Fibroblast of skin of left biceps (primary cell): ENCODE measurements at regions not wholly inside any gene's neighbourhood (a gene's known extent, or its start where the extent isn't known, plus 50 kb on each side); places are given as distances from the start of the nearest gene placed in this dataset.
"Not testable (repeated sequence)": the region's sequence is repeated elsewhere in the genome, so short reads cannot be mapped to it uniquely, and the experiment has no call there.

ENCODE experiments used
- DNase-seq, 2 experiments: peaks; one replicate each; pipeline ENCODE4 v3.0.0-alpha.2; 2013; ENCODE audit warnings: low read depth in 2 of 2

GRCh38 chr14:87059060-87059839, 933.7 kb downstream of the GALC start:
- no peak for DNase-seq

GRCh38 chr14:87055007-87055406, 938.0 kb downstream of the GALC start:
- DNase-seq = no peak

DNA sequence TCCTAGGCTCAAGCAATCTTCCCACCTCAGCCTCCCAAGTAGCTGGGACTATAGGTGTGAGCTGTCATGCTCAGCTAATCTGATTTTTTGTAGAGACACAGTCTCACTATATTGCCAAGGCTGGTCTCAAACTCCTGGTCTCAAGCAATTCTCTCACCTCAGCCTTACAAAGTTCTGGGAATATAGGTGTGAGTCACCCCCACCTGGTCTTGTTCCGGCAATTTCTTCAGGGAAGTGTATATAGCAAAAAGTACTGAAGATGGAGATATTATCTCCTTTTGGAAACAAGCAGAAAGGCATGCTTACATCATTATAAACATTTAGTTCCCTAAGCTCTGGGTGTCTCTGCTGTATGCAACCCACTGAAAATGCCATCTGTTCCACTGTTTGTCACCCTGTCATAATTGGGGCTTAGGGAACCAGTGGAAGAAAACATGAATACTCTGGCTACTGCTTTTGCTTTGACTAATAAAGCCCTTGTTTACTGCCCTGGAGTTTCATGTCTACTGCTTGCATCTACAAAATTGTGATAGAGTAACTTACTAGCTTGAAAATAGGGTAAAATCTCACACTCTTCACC, 940.2 kb downstream of the GALC start:
- no peak for DNase-seq

DNA sequence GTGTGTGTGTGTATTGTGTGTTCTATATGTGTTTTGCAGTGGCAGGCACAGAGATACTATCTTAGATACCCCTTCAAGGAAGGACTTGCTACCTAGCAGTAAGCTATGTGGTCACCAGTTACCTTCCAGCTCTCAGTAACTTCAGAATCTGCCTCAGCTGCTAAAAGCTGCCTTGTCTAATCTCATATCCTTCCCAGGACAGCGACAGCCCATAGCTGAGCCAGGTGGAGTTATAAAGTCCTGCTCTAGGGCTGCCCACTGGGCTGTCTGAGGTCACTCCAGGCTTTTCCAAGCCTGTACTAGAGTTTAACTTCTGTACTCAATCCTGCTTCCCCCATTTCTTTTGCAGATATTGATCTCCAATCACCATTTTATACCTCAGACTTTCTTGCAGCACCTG, 942.6 kb downstream of the GALC start:
- DNase-seq = no peak

GRCh38 chr14:87049950-87050349, 943.0 kb downstream of the GALC start:
- DNase-seq = no peak

GRCh38 chr14:87046960-87047359, 946.0 kb downstream of the GALC start:
- no peak for DNase-seq

DNA sequence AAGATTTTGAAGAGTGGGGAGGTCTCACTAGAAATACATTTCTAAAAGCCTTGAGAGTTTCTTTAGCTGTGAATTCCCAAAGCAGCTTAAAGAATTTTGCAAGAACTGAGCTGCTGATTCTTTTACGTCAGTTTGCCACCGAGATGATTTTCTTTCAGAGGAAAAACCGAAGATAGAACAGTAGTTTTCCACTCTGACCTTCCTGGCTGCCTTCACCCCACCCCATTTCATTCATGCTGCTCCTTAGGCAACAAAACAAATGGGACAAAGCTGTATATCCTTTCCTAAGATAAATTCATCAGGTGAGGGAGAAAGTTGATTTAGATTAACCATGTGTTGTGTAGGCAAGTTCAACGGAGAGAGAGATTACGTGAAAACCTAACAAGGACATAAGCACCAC, 947.0 kb downstream of the GALC start:
- DNase-seq = no peak

GRCh38 chr14:87045246-87045645, 947.7 kb downstream of the GALC start:
- DNase-seq = no peak

DNA sequence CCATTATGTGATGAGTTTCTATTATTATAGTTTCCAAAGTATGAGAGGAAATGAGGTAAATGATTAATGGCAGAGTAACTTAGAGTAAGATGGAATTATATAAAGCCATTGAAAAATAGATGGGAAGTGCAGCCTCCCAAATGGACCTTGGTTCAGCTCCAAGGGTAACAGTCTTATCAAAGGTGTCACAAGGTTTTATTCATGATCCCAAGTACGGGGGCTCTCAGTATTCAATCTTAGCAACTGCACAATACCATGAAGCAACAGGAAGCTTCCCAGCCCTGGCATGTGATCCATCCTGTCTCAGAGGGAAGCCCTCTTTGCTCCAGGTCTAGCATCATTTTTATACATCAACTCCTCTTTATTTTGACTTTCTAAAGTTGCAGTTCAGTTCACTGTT, 948.2 kb downstream of the GALC start:
- no peak for DNase-seq

DNA sequence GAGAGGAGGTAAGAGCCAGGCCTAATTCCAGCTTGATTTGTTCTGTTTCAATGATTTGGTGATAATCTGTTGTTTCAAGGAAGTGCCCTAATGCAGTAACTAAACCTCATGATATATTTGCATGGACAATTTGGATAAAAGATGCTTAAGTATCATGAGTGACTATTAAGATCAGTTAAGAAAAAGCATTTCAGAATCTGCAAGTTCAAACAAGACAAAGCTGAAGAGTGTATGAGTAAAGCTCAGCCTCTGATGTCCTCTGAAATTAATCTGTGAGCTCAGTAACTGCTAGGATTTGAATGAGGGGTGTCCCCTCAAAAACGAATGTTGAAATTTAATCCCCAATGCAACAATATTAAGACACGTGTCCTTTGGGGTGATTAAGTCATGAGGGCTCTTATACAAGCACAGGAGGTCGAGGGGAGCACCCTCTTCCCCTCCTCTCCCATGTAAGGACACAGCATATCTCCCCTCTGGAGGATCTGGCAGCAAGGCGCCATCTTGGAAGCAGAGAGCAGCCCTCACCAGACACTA, 949.2 kb downstream of the GALC start:
- DNase-seq = no peak

GRCh38 chr14:87042354-87042753, 950.6 kb downstream of the GALC start:
- DNase-seq = no peak

- DNase-seq = no peak
Measured at GRCh38 chr14:87041290-87042020, 951.5 kb downstream of the GALC start.

GRCh38 chr14:87034680-87035079, 958.3 kb downstream of the GALC start:
- DNase-seq = no peak

DNA sequence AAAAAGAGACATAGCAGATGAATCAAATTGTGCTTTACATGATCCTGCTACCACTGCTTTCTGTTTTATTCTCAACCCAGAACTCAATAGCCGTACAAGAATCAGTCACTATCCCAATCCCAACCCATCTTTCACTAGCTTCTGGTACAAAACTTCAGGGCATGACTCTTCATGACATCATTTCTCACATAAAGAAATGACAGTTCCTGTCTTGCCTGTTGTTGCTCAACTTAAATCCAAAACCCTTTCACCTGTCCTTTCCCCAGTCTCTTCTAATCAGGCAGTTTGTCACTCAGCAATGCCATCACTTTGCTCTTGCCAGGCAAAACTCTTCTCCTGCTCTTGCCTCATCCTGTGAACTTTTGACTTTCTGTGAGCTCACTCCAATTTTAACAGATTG, 962.8 kb downstream of the GALC start:
- no peak for DNase-seq

GRCh38 chr14:87020106-87020505, 972.9 kb downstream of the GALC start:
- DNase-seq = not testable (repeated sequence)

DNA sequence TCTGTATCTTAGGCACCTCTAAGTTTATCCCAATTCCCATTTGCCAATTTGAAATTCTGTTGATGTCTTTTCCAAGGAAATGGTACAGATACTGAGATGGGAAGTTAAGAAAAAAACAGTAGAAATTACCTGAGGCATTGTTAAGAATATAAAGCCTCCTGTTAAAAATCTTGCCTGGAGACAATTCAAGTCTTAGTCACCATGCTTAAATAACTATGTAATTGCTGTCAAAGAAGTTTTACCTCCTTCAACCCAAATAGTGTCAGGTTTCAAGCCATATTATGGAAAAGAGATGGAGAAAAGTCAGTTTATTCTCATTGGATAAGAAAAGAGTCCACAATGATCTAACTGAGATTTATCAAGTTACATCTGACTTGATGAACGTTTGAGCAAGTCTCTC, 974.7 kb downstream of the GALC start:
- DNase-seq = no peak

DNA sequence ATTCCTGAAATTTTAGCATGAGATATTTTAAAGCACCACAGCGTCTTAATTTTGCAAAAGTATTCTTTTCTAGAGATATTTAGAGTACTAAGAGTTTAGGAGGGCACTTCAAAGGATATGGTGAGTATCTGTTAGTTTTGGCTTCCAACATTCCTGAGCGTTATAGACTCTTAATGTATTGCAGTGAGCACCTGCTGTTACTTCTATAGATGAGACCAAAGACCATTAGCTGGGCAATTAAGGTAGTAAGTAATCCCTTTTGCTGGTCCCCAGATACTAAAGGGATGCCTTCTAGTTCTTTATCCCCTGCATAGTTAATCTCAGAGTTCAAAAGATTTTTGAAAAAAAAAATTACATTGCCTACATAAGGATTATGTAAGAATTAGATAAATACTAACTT, 975.6 kb downstream of the GALC start:
- DNase-seq = no peak

- no peak for DNase-seq
Measured at GRCh38 chr14:87014856-87015255, 978.1 kb downstream of the GALC start.

DNA sequence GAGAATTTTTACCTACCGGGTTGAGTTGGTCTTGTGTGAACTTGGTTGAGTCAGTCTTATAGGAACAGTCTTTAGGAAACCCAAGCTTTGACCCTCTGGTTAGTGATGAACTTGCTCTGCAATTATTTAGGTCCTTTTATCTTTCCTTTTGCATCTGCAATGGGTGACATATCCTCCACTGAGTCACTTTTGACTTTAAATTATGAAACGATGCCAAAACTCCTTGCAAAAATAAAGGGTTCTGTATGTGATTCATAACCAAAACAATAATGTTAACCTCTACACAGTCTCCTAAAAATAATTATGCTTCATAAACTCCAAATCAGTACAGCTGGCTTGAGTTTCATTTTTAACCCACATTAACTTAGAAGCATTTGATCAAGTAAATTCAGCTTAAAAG, 979.4 kb downstream of the GALC start:
- DNase-seq = peak; percentile 60 to 64

DNA sequence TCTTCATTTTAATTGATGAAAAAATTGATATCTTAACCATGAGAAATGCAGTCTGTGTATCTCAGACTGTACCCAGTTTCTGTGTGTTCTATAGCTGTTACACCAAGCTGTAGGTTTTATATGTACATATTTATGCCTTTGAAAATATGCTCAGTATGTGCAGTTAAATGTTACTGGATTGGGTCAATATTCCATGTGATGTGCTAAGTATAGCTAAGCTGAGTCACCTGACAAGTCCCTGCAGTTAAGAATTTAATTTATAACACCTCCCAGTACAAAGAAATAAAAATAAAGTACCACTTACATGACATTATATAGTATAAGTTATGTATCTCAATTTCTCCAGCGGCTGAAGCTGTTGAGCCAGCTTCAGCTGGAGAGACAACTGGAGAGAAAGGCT, 984.0 kb downstream of the GALC start:
- DNase-seq = no peak

- DNase-seq = no peak
Measured at GRCh38 chr14:87005280-87005679, 987.7 kb downstream of the GALC start.

DNA sequence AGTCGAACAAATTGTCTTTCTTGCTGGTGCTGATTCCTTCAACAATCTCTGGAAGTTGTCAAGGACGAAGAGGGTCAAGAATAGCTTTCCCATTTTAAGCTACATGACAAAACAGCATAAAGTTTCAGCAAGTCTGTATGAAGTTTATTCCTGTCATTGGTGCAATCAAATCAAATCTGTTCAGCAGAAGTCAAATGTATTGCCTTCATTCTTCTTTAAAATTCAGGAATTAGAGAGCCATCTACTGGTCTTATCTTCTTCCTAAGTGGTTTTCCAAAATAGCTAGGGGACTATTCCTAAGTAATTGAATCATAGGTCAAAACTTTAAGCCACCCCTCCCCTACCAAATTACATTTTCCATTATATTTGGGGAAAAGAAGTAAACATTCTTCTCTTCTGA, 990.2 kb downstream of the GALC start:
- DNase-seq = peak; percentile 36 to 44

- no peak for DNase-seq
Measured at GRCh38 chr14:87001333-87001732, 991.6 kb downstream of the GALC start.
